Smooth muscle cell (in vitro differentiated cells): ENCODE measurements at regions not wholly inside any gene's neighbourhood (a gene's known extent, or its start where the extent isn't known, plus 50 kb on each side); places are given as distances from the start of the nearest gene placed in this dataset.

Experiments
- DNase-seq: peaks from one replicate; lab custom pipeline; 2025; ENCODE audit not compliant: unreplicated experiment; lab: John Stamatoyannopoulos, UW
- H2AFZ ChIP-seq: fragments of 200-600 bp; sonication (generic); 2 replicates; pipeline ENCODE4 v1.6.0; 2016; ENCODE audit warnings: antibody characterized with exemption, low read depth, mild to moderate bottlenecking
- H3F3A ChIP-seq: fragments of 200-600 bp; sonication (generic); 2 replicates; pipeline ENCODE4 v1.6.0; 2017; ENCODE audit warnings: antibody characterized with exemption, low read depth
- H3K27ac ChIP-seq: fragments of 200-600 bp; sonication (generic); 2 replicates; pipeline ENCODE4 v1.5.1; 2016; ENCODE audit warnings: low read depth, mild to moderate bottlenecking
- H3K27me3 ChIP-seq: fragments of 200-600 bp; sonication (generic); 2 replicates; pipeline ENCODE4 v1.6.1; 2016; ENCODE audit warnings: low read depth, mild to moderate bottlenecking
- H3K36me3 ChIP-seq: fragments of 200-600 bp; sonication (generic); 2 replicates; pipeline ENCODE4 v1.5.1; 2016; ENCODE audit warnings: low read depth
- H3K4me1 ChIP-seq: fragments of 200-600 bp; sonication (generic); 2 replicates; pipeline ENCODE4 v1.5.1; 2016; ENCODE audit warnings: low read depth
- H3K4me2 ChIP-seq: fragments of 200-600 bp; sonication (generic); 2 replicates; pipeline ENCODE4 v1.6.0; 2016; ENCODE audit warnings: mild to moderate bottlenecking
- H3K4me3 ChIP-seq: fragments of 200-600 bp; sonication (generic); 2 replicates; pipeline ENCODE4 v1.5.1; 2016; ENCODE audit warnings: mild to moderate bottlenecking
- H3K79me2 ChIP-seq: fragments of 200-600 bp; sonication (generic); 2 replicates; pipeline ENCODE4 v1.6.0; 2016; ENCODE audit warnings: low read depth, mild to moderate bottlenecking
- H3K9ac ChIP-seq: fragments of 200-600 bp; sonication (generic); 2 replicates; pipeline ENCODE4 v1.6.0; 2016; ENCODE audit warnings: low read depth
- H3K9me3 ChIP-seq: fragments of 200-600 bp; sonication (generic); replicated peaks from 2 replicates; pipeline ENCODE4 v1.5.1; 2016; ENCODE audit warnings: low read depth
- H4K20me1 ChIP-seq: fragments of 200-600 bp; sonication (generic); 2 replicates; pipeline ENCODE4 v1.6.0; 2016; ENCODE audit warnings: low read depth
- CTCF ChIP-seq: fragments of 200-600 bp; sonication (generic); IDR thresholded peaks from 2 replicates; pipeline ENCODE4 v1.5.1; 2017; ENCODE audit warnings: borderline replicate concordance, mild to moderate bottlenecking, antibody characterized with exemption; ENCODE audit not compliant: insufficient read depth, poor library complexity, severe bottlenecking
- WGBS: methylation state at CpG from one replicate; pipeline ENCODE4 v1.1.7; 2016; ENCODE audit warnings: low lambda C conversion rate; 5-methylcytosine and 5-hydroxymethylcytosine counted together

DNA sequence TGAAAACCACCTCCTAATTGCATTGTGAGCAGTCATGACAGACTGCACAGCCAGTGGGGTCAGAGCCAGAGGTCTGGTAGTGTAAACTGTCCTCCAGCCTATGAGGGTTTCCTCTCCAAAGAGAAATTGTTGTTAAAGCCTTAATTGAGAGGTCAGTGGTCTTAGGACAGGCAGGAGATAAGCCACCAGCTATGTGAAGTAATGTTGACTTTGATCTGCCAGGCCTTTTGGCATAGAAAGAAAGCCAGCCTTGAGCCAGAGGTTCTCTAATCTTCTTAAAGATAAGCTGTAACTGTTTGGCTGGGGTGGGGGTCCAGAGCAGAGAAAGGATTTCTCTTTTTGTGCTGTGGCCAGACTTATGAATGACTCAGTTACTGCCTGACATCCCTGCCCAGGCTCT is 248.4 kb downstream of the WDR11 start:
- H3K36me3 ChIP-seq: no peaks in the 10 kb centered on the region
- H3K4me2 ChIP-seq: peak overlapping the region; percentile 82
- H3K27me3 ChIP-seq: no peaks in the 10 kb centered on the region
- no peaks in the 10 kb centered on the region for H4K20me1 ChIP-seq
- H3F3A ChIP-seq: peaks cover 42% of the 10 kb centered on the region
- H3K4me1 ChIP-seq: peaks cover 28% of the 10 kb centered on the region
- H3K9me3 ChIP-seq: no peaks in the 10 kb centered on the region
- H3K4me3 ChIP-seq: no peak overlapping the region
- H3K9ac ChIP-seq: no peak overlapping the region
- TF ChIP-seq CTCF: no peak
- no peak overlapping the region for H2AFZ ChIP-seq
- peak overlapping the region; percentile 90 for H3K27ac ChIP-seq
- H3K79me2 ChIP-seq: no peaks in the 10 kb centered on the region
- DNase-seq: no peak

GRCh38 chr10:121101561-121101960 is 250.4 kb downstream of the WDR11 start:
- TF ChIP-seq CTCF: no peak
- no peak for DNase-seq
- peak overlapping the region; percentile 21 for H3K4me2 ChIP-seq
- H3K9ac ChIP-seq: no peak overlapping the region
- H3K79me2 ChIP-seq: no peaks in the 10 kb centered on the region
- H3K4me3 ChIP-seq: no peak overlapping the region
- H2AFZ ChIP-seq: no peak overlapping the region
- no peaks in the 10 kb centered on the region for H4K20me1 ChIP-seq
- H3K27me3 ChIP-seq: no peaks in the 10 kb centered on the region
- WGBS: 39% methylated on average over 4 of the region's 4 CpGs
- H3K9me3 ChIP-seq: no peaks in the 10 kb centered on the region
- H3F3A ChIP-seq: peaks cover 26% of the 10 kb centered on the region
- peaks cover 23% of the 10 kb centered on the region for H3K4me1 ChIP-seq
- no peaks in the 10 kb centered on the region for H3K36me3 ChIP-seq
- H3K27ac ChIP-seq: peak overlapping the region; percentile 15

DNA sequence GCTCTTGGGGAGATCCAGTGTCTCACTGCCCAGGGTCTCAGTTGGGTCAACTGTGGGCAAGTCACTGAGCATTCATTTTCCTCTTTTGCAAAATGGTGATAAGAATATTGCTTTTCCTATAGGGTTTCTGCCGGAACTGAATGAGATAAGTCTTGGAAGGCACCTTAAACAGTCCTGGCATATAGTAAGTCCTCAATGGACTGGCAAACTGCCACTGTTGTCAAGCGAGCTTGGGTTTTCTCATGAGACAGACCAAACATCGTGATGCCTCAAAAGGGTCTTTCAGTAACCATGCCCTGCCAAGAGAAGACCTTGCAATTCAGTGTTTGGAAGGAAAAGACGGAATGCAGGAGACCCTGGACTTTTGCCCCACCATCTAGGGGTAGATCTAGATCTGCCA is 251.5 kb downstream of the WDR11 start:
- Histone ChIP-seq H3K4me2 (no peak overlapping the region), H3K9ac (no peak overlapping the region), H3K9me3 (no peaks in the 10 kb centered on the region), H3K27me3 (no peaks in the 10 kb centered on the region), H3K27ac (no peak overlapping the region), H3K4me1 (peaks cover 17% of the 10 kb centered on the region), H2AFZ (no peak overlapping the region), H3F3A (peaks cover 22% of the 10 kb centered on the region), H3K79me2 (no peaks in the 10 kb centered on the region), H3K36me3 (no peaks in the 10 kb centered on the region), H4K20me1 (no peaks in the 10 kb centered on the region), H3K4me3 (no peak overlapping the region)
- WGBS: 77% methylated on average over 4 of the region's 4 CpGs
- DNase-seq: no peak
- no peak for TF ChIP-seq CTCF

DNA sequence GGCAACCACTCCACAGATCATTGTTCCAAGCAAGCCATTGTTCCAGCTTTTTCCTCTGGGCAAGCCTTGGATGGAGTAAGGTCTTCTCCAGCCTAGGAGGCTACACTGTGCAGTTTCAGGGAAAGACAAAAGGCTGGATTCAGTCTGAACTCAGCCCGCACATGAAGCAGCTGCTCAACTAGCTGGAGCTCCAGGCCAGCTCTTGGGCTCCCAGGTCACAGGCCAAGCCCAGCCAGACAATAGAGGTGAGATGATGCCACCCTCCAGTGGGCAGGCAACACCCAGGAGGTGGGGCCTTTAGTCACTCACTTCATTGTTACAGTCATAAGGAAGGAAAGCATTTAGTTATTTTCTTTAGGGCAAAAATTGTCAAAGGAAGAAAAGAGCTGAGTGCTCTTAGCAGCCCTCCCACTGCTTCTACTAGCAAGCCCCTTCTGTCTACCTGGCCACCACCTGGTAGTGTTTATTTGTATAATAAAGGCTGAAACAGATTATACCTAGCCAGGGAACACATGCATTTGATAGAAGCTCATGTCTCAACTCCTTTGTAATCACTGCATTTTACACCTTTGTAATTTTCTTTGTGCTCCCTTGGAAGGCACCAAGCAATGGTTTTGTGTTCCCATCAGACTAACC is 253.4 kb downstream of the WDR11 start:
- Histone ChIP-seq H3K4me2 (no peak overlapping the region), H3K27me3 (no peaks in the 10 kb centered on the region), H3K4me1 (peaks cover 5% of the 10 kb centered on the region), H3K9me3 (no peaks in the 10 kb centered on the region), H3K4me3 (no peak overlapping the region), H2AFZ (no peak overlapping the region), H4K20me1 (no peaks in the 10 kb centered on the region), H3K36me3 (no peaks in the 10 kb centered on the region), H3K9ac (no peak overlapping the region), H3F3A (peaks cover 11% of the 10 kb centered on the region), H3K27ac (no peak overlapping the region), H3K79me2 (no peaks in the 10 kb centered on the region)
- no peak for DNase-seq
- TF ChIP-seq CTCF: no peak
- WGBS: 100% methylated on average over 1 of the region's 1 CpG
